Activated T-cell treated with anti-CD3 and anti-CD28 coated beads, Interleukin-2, amount 50 U/mL, for 48 hours (primary cell): ENCODE measurements at regions not wholly inside any gene's neighbourhood (a gene's known extent, or its start where the extent isn't known, plus 50 kb on each side); places are given as distances from the start of the nearest gene placed in this dataset.

Experiments
- DNase-seq, 2 experiments: peaks; one replicate each; pipeline ENCODE4 v3.0.0-alpha.2; 2020

DNA sequence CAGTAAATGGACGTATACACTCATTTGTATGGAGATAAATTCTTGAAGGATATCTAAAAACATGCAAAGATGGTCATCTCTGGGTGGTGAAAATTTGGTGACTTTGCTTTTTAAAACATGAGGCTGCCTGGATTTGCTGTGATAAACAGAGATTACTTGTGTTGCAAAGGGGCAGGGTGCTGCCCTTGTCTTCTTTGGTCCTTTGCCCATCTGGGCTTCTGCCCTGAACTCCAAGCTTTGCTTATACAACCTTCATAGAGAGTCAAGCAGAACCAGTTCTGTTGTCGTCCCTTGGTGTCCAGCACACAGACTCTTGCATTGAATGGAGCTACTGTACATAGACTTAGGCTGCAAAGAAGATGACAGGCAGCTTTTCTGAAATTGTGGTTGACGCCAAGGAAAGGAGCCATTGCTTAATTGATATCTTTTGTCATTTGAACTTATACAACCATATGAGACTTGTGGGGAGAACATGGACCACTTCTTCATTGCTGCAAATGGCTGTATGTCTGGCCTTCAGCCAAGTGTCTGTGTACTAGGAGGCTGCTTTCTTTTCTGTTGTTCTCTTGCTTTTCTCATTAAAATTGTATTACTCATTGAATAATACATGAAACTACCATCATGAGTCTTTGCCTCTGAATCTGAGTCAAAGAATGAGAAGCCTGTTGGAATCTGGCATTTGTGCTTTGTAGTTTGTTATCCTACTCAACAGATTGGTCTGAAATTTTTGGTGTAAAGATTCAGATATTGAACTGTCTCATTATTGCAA is 152.5 kb downstream of the DMRT2 start:
- no peak for DNase-seq

DNA sequence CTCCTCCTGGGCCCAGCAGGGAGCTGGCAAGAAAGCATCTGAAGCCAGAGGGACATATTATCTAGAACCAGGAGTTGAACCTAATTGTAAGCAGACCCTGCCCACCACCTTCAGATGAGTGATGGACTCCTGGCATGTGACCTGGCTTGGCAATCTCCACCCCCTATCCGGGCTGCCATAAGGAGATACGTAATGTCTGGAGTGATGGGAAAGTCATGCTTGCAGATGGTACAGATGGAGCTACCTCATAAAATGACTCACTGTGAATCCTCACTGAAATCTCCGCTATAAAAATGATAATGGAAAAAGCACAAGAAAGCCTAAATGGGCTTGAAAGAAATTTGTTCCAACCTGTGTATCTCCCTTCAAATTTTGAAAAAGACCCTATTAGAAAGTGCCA is 157.5 kb downstream of the DMRT2 start:
- no peak for DNase-seq

DNA sequence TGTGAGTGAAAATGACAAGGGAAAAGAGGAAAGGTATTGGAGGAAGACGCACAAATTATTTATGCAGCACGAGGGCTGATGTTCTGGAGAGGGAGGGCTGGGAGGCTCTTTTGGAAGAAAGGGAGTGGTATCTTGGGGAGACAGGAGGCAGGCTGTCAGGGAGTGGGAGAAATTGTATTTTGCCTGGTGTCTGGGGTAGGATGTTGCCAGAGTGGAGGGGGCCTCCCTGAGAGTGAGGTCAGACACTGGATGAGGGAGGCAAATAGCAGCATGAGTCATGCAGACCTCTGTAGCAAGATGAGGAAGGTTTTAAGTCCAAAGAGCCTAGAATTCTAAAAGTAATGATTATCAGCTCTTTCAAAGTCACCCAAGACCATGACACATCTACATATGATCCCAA is 158.0 kb downstream of the DMRT2 start:
- DNase-seq: no peak

DNA sequence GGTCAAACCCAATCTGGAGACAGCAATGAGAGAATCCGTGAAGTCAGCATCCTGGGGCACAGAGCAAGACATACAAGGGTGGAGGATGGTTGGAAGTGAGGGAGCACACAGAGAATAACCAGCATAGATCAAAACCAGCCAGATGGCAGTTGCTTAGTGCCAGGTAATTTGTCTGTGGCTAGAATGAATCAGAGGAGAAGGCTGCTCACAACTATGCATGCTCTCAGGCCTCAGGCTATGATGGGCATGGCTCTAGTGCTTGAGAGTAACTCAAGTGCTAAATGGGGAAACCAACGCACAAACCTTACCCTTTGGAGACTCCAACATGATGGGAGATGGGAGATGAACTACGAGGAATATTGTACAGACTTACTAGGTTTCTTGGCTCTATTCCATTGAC is 160.8 kb downstream of the DMRT2 start:
- DNase-seq: no peak

DNA sequence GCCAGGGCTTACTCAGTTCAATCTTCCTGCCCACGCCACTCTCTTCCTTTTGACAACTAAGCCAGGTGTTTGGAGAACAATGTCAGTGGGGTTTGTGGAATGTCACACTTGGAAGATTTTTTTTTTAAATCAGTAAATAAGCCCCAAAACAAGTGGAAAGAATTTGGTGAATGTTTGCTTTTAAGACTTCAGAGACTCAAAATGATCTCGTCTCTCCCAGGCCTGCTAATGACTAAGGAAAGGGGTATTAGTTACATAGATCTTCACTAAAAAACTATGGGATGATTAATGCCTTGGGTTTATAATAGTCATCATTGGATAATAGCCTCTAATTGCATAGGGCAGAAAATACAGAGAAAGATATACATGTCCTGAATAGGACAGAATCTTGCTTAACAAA is 166.4 kb downstream of the DMRT2 start:
- DNase-seq: no peak

DNA sequence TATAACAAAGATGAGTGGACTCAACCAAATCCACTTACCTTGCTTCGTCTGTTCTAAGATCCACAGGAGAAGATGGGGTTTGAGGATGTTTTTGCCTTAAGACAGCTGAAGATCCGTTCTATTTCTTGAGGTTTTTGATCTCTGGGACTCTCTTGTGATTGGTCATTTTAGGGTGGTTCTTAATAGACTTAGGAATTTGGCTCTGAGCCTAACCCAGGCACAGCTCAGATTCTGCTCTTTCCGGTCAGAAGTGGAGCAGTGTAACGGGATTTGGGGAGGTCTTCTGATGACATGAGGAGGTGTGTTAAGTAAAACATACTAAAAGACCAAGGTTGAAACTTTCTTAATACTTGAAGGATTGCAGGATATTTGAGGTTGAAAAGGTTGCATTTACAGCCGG is 166.9 kb downstream of the DMRT2 start:
- DNase-seq: no peak

DNA sequence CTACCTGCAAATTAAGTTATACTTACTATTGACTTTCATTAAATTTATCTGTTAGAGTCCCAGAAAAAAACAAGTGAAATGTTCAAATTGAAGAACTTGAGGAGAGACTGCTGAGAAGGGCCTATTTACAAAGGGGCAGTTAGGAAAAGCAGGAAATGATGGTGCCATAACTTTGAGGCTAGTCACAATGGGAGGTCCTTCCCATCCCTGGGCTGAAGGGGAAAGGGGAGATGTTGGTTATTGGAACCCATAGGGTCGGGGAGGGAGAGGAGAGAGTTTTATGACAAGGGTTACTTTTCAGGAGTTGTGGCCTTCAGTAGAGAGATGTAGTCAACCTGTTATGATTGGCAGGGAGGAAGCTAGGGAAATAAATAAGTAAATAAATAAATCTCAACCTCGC is 169.1 kb downstream of the DMRT2 start:
- no peak for DNase-seq

DNA sequence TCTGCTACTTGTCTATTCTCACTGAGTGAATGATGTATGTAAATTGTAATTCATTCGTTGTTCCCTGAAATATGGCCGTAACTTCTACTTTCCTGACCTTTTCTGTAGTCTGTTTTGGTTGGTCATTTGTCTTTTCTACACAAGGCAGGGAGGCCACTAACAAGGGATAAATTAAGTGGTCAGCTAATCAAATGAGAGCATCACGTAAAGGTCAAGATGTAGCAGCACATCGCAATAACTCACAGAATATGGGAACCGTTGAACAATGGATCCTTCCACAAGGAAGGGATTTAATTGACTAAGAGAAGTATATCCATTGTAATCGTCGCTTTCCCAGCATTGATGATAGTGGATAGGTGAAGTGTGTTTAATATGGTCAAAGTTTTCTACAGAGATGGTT is 171.1 kb downstream of the DMRT2 start:
- no peak for DNase-seq

DNA sequence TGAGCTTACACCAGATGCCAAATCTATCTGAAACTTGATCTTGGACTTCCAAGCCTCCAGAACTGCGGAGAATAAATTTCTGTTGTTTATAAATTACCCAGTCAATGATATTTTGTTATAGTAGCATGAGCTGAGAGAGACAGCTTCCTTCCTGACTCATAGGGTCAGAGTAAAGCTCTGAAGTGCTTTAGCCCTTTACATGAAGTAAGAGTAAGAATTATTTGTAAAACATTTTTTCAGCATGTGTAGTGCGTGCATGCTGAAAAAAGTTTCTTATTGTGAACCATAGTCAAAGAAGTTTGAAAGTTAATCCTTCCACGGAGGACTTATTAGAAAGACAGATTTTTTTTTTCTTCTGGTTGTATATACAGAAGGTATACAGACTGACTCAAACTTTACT is 172.4 kb downstream of the DMRT2 start:
- no peak for DNase-seq

DNA sequence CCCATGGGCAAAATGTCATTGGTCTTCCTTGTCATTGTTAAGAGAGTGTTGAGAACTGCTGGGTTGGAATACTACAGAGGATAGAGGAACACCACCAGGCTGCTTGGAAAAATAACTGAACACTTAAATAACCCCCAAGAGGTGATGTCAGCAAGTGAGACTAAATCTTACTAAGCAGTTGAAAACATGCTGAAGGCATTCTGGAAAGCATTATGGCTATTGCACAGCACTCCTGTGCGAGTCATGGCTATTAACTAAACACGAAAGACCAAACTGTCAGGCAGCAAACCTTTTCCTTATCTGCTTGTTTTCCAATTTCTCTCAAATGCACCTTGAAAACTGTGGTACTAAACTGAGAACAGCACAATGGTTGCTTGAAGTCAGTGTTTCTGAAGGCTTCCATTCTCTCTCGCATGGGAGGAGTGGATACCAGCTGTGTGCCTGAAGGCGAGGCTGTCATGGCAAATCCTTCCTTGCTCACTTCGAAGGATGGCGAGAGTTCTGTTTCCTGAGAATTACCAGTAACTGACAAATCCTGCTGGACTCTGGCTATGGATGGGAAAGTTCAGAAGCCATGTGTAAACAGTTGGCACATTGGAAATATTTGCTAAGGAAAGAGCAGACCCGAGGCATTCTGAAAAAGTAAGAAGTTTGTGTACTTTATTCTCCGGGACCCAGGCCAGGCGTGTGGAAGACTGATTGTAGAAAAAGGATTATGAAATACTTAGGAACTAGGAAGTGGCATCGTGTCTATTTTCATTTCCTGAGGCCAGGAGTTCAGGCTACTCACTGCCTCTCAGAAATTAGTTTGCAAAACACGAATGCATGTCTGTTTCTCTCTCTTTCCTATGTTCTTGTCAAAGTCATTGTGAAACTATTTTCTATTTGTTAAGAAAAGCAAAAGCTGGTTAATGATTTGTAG is 182.1 kb downstream of the DMRT2 start:
- no peak for DNase-seq

DNA sequence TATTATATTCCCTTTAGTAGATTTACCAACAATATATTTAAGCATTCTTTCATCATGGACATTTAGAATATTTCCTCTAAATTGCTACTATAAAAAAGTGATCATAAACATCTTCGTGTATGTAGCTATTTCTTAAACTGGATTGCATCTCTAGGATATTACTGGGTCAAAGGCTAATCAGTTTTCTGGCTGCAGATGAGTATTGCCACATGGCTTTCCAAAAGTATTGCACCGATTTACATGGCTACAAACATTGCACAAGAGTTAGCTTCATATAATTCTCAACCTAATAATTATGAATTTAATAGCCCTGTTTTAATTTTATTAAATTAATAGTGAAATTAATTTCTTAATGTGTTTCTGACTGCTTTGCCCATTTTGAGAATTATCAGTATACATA is 183.4 kb downstream of the DMRT2 start:
- DNase-seq: no peak

DNA sequence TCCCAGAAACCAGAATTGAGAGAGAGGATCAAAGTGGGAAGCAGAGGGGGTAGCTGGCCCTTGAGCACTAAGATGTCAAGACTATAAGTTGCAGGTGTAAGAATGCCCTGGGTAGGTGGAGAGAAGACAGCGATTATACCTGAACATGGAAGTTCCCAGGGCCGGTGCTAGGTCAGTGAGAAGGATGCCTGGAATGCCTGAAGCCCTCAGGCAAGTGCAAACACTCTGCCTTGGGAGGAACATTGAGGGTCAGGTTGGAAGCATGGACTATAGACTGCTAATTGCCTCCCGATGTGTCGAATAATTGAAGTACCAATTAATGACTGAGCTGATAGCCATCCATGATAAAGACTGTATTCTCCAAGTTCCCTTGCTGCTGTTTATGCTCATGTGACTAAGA is 185.5 kb downstream of the DMRT2 start:
- DNase-seq: no peak

DNA sequence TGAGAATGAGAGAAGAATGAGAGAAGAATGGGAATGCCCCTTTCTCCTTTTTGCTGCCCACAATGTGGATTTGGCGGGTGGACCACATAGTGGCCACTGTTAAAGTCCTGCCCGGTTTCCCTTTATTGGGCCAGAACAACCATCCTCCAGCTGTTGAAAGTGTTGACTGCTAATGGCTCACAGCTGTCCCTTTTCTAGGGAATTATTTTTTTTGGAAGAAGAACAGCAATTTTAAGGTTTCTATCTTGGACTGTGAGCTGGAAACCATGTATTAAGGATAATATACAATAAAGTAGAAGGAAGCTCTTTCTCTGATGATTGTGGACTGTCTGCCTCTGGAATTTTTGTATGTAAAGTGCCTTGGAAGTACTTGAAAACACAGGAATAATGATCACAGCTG is 185.9 kb downstream of the DMRT2 start:
- DNase-seq: no peak

DNA sequence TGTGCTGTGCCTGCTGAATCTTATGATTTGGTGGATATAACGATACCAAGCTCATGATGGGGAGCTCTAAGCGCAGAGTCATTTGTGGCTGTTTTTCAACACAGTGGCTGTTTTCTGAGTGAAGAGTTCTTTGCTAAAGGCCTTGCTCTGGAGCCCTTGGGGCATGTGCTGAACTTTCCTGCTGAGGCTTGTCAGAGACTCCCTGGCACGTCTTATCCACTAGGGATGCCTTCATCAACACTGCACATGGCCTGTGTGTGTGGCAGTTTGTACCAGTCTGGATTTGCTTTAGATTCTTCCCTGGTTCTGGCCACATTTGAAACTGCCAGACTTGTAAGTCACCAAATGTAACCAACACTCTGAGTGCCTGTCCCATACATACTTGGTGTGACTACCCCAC is 188.2 kb downstream of the DMRT2 start:
- DNase-seq: no peak

DNA sequence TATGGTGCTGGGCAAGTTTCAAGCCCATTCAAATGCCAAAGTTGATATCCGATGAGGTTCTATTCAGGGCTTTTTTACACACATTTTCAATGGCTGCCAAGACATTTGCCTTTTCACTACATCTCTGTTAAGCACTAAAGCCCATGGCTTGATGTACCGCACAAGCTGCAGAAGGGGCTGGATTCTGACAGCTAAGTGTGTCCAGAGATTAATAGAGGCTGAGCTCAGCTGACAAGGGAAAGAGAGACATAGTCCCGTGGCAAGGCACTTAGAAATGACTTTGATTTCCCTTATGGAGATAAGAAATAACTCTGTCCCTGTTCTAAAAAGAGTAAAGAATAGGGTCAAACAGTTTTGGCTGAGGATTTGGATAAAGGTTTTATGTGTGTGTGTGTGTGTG is 198.6 kb downstream of the DMRT2 start:
- DNase-seq: no peak

DNA sequence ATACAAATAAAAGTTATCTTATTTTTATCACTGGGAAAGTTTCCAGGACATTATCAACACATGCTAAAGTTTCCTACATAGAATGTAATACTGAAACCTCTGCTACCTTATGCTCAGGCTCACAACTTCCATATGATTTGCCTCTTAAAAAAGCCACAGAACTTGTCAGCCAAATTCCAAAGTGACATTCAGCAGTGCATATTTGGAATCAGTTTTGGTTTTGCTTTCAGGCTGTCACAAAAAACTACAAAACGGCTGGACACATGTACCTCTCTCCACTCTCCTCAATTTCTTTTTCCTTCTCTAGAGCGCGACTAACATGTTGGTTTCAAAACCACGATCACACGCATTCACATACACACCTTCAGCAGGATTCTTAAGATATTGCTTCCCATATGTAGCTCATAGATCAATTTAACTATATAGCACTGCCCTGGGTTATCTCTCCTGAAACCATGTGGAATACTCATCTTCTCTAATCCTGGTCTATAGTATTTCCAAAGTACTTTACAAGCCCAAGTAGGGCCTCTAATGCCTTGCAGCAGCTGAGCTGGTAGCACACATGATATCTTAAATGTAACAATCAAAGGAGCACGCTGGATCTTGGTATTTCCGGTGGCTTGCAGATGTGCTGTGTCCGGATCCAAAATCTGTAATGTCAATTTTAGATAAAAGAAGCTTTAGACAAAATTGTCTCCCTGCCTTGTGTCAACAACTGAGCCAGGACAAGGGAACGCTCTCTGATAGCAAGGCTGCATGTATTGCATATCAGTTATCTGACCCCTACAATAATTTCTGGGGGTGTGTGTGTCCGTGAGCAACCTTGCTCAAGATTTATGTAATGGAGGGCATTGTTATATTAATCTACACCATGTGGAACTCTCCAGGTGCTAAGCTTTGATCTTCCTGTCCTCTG is 203.2 kb downstream of the DMRT2 start:
- DNase-seq: no peak

DNA sequence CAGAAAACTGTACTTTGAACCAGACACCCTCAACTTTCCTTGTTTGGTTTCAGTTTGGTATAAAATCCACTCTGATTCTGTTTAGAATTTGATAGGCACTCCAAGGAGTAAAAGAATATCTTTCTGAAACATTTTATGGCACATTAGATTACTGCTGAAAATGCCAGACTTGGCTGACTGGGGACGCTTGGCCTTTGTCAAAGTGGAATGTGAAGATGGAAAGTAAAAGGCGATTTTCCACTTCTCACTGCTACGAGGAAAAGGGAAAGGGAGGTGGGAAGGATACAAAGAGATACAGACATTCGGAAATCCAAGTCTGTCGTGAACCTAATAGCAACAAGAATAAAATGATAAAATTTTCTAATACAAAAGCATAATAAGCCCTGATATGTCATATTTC is 203.9 kb downstream of the DMRT2 start:
- no peak for DNase-seq

DNA sequence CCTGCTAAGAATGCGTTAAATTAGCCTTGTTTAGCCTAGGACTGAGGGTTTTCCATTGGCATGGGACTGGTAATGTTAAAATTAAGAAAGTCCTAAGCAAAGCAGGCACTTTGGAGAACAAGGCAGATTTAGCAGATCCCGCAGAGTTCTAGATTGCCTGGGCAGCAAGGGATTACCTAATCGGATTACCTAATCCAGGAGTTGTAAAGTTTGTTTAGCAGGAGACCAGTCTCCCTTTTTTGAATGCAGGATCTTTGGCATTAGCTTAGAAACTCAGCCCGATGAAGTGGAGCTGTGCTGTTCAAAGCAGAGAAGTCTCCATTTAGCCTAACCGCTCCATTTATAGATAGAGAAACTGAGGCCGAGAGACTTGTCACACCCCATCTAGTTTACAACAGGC is 206.0 kb downstream of the DMRT2 start:
- DNase-seq: no peak

DNA sequence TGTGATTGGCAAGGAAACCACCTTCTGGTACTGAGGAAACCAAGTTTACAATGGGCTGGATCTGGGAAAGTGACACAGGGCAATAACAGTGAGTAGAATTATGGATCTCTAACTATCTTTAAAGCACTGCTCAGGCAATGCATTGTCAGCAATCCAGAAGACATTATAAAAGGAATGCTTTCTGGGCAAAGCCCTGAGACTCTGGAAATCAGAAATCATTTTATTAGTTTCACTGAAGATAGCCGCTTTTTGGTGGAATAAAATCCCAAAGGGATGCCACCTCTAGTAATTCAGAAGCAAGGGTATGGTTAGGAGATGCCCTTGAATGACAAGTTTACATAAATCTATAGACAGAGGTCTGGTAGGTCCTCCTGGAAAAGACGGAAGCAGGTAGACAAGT is 211.1 kb downstream of the DMRT2 start:
- no peak for DNase-seq

DNA sequence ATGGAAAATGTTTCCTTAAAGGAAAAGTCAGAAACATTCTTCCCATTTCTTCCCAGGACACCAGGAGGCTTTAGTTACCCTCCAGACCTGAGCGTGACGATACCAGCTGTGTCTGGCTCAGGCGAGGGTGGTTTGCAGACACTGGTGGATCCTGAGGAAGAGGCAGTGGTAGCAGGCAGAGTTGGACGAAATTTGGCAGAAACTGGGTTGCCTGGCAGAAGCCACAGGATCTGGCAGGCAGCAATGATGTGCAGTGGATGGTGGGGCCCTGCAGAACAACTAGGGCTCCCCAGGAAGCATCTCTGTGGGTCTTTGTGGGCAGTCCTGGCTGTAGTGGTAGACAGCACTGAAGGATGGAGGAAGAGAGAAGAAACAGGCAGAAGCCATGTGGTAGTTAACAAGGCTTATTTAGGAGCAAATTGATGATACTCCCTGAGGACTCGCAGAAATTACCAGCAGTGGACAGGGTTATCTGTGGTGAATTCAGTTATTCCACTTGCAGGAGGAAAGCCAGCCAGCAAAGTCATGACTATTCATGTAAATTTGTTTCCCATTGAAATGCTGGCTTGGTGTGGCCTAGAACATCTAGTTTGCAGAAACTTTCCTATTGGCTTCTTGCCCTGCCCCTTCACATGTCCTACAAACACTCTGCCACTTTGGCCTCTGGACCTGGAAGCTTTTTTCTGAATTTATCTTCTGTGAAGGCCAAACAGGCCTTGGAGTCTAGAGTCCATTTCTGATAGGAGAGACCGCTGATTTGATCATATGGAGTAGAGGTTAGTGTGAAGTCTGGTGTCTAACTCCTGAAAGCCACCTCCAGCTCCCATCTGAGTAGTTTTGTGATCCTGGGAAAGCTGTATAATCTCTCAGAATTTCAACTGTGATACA is 212.0 kb downstream of the DMRT2 start:
- DNase-seq: no peak

DNA sequence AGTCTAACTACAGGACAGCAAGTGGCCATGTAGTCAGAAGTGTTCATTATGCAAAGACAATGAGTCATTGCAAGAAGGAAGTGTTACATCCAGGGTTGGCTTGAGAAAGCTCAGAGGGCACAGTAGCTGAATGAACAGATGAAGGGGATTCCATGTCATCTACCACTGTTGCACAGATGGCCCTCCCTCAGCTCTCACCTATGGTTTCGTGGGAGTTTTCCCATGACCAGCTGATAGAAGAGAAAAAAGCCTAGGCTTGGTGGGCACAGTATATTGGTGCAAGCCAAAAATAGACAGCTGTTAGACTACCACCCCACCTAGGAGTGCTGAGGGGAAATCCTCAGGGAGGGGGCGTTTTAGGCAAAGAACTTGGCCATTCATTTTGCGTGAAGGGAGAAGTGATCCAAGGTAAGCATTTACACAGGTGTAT is 217.0 kb downstream of the DMRT2 start:
- DNase-seq: no peak

DNA sequence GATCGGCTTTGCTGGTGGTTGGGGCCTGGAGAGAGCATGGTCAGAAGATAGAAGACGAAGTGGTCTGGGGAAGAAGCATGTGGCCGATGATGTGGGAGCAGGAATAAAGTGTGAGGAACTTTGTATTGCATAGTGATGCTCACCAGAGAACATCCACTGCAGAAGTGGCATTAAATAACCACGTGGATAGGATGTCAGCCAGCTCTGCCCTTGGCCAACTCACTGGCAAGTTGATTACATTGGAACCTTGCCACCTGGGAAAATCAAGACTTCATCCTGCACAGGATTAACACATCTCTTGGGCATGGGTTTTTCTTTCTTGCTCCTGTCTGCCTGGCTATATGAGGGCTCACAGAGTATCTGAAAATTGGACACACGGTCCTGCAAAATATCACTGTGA is 217.4 kb downstream of the DMRT2 start:
- no peak for DNase-seq
